Sigmoid colon (tissue), 6 donors: ENCODE measurements at regions not wholly inside any gene's neighbourhood (a gene's known extent, or its start where the extent isn't known, plus 50 kb on each side); places are given as distances from the start of the nearest gene placed in this dataset.

Source experiments
- DNase-seq: peaks from one replicate; pipeline ENCODE4 v3.0.0-alpha.2; 2019
- H3K27ac ChIP-seq, 4 donors: fragments of 200-600 bp; sonication (generic); one replicate each; pipeline ENCODE4 v1.5.1; 2016 to 2019; ENCODE audit warnings: mild to moderate bottlenecking in 1 of 4
- H3K27me3 ChIP-seq, 3 donors: fragments of 200-600 bp; sonication (generic); one replicate each; pipeline ENCODE4 v1.5.1; 2019; ENCODE audit warnings: mild to moderate bottlenecking in 1 of 3
- H3K36me3 ChIP-seq, 4 donors: fragments of 200-600 bp; sonication (generic); one replicate each; pipeline ENCODE4 v1.5.1; 2016 to 2019
- H3K4me1 ChIP-seq, 4 donors: fragments of 200-600 bp; sonication (generic); one replicate each; pipeline ENCODE4 v1.5.1; 2017 to 2019
- H3K4me3 ChIP-seq, 4 donors: fragments of 200-600 bp; sonication (generic); one replicate each; pipeline ENCODE4 v1.5.1; 2017 to 2019; ENCODE audit warnings: mild to moderate bottlenecking in 2 of 4, moderate library complexity in 1 of 4
- H3K9me3 ChIP-seq, 4 donors: fragments of 200-600 bp in 3 of 4; sonication (generic) in 3 of 4; one replicate each; pipeline versions ENCODE4 v1.5.1 to v1.6.1; 2013 to 2019
- CTCF ChIP-seq, 4 experiments: fragments of 450-650 bp in 3 of 4; fragments of 200-600 bp in 1 of 4; IDR thresholded peaks; one replicate each; pipeline ENCODE4 v1.5.1; 2016 to 2019; ENCODE audit warnings: antibody characterized with exemption in 4 of 4, mild to moderate bottlenecking in 3 of 4, moderate library complexity in 2 of 4
- EP300 ChIP-seq, 4 donors: sonication (generic); formaldehyde crosslinking; IDR thresholded peaks; one replicate each; pipeline ENCODE4 v1.6.1; 2017; ENCODE audit warnings: antibody characterized with exemption in 4 of 4
- POLR2A ChIP-seq, 2 donors: fragments of 450-650 bp; IDR thresholded peaks; one replicate each; pipeline ENCODE4 v1.6.1; 2016; ENCODE audit warnings: antibody characterized with exemption in 2 of 2, mild to moderate bottlenecking in 2 of 2, moderate library complexity in 2 of 2
- POLR2AphosphoS5 ChIP-seq, 4 donors: sonication (generic); formaldehyde crosslinking; IDR thresholded peaks; one replicate each; pipeline ENCODE4 v1.6.1; 2017; ENCODE audit warnings: antibody characterized with exemption in 4 of 4
- WGBS, 2 donors: extraction: QIAGEN DNeasy Blood & Tissue Kit; methylation state at CpG; one replicate each; pipeline ENCODE4 v1.1.7; 2013; 5-methylcytosine and 5-hydroxymethylcytosine counted together
- intact Hi-C: fragments of 100-400 bp; cut with DNase I; formaldehyde crosslinking; loops from one replicate; pipeline ENCODE4 v1.15.1; 2023
- donor health status: healthy with polysubstance abuse.
- donor health status: healthy.

- no peak for TF ChIP-seq POLR2A (IDR thresholded peaks at IDR 0.05)
- no peak for TF ChIP-seq EP300 (IDR thresholded peaks at IDR 0.05)
- TF ChIP-seq POLR2AphosphoS5 (IDR thresholded peaks at IDR 0.05): no peak
- TF ChIP-seq CTCF (IDR thresholded peaks at IDR 0.05): no peak
- Histone ChIP-seq H3K36me3 (no peaks in the 10 kb centered on the region), H3K9me3 (no peaks in the 10 kb centered on the region), H3K27me3 (no peaks in the 10 kb centered on the region), H3K4me3 (no peak overlapping the region), H3K4me1 (no peaks in the 10 kb centered on the region), H3K27ac (no peak overlapping the region)
- intact Hi-C loops: no loop called here
- WGBS, 2 donors: 88 to 92% methylated on average over 2 of the region's 2 CpGs
- no peak for DNase-seq
These were observed 183.0 kb upstream of the ZC3H15 start for GRCh38 chr2:186303091-186303490.

- DNase-seq: no peak
- TF ChIP-seq EP300 (IDR thresholded peaks at IDR 0.05): no peak
- TF ChIP-seq CTCF (IDR thresholded peaks at IDR 0.05): no peak
- TF ChIP-seq POLR2A (IDR thresholded peaks at IDR 0.05): no peak
- TF ChIP-seq POLR2AphosphoS5 (IDR thresholded peaks at IDR 0.05): no peak
- intact Hi-C loops: no loop called here
- no peaks in the 10 kb centered on the region for H3K9me3 ChIP-seq
- no peak overlapping the region for H3K27ac ChIP-seq
- no peak overlapping the region for H3K4me3 ChIP-seq
- no peaks in the 10 kb centered on the region for H3K4me1 ChIP-seq
- no peaks in the 10 kb centered on the region for H3K27me3 ChIP-seq
- H3K36me3 ChIP-seq: no peaks in the 10 kb centered on the region
These were observed 182.0 kb upstream of the ZC3H15 start for GRCh38 chr2:186304064-186304463.

- no peak for DNase-seq
- intact Hi-C loops: no loop called here
- no peak overlapping the region for H3K27ac ChIP-seq
- H3K27me3 ChIP-seq: no peaks in the 10 kb centered on the region
- TF ChIP-seq CTCF (IDR thresholded peaks at IDR 0.05): no peak
- H3K36me3 ChIP-seq: no peaks in the 10 kb centered on the region
- no peaks in the 10 kb centered on the region for H3K4me1 ChIP-seq
- peaks cover 0 to 3% (median 0%) of the 10 kb centered on the region in 4 donors for H3K9me3 ChIP-seq
- no peak overlapping the region for H3K4me3 ChIP-seq
These were observed 179.3 kb upstream of the ZC3H15 start for GRCh38 chr2:186306754-186307153.

- intact Hi-C loops: no loop called here
- DNase-seq: no peak
- Histone ChIP-seq H3K27ac (no peak overlapping the region), H3K4me3 (no peak overlapping the region), H3K36me3 (no peaks in the 10 kb centered on the region), H3K27me3 (no peaks in the 10 kb centered on the region), H3K9me3 (peaks cover 2 to 4% (median 3%) of the 10 kb centered on the region in 4 donors), H3K4me1 (no peaks in the 10 kb centered on the region)
- TF ChIP-seq CTCF (IDR thresholded peaks at IDR 0.05): no peak
- no peak for TF ChIP-seq EP300 (IDR thresholded peaks at IDR 0.05)
- TF ChIP-seq POLR2A (IDR thresholded peaks at IDR 0.05): no peak
- TF ChIP-seq POLR2AphosphoS5 (IDR thresholded peaks at IDR 0.05): no peak
These were observed 178.2 kb upstream of the ZC3H15 start for GRCh38 chr2:186307871-186308270.

- no peak overlapping the region for H3K27ac ChIP-seq
- intact Hi-C loops: no loop called here
- H3K4me1 ChIP-seq: no peaks in the 10 kb centered on the region
- H3K4me3 ChIP-seq: no peak overlapping the region
- WGBS, 2 donors: 68 to 73% methylated on average over 1 of the region's 1 CpG
- TF ChIP-seq EP300 (IDR thresholded peaks at IDR 0.05) (no peak), POLR2AphosphoS5 (IDR thresholded peaks at IDR 0.05) (no peak), CTCF (IDR thresholded peaks at IDR 0.05) (no peak), POLR2A (IDR thresholded peaks at IDR 0.05) (no peak)
- H3K36me3 ChIP-seq: no peaks in the 10 kb centered on the region
- peaks cover 3 to 7% (median 6%) of the 10 kb centered on the region in 4 donors for H3K9me3 ChIP-seq
- DNase-seq: no peak
- no peaks in the 10 kb centered on the region for H3K27me3 ChIP-seq
These were observed 177.7 kb upstream of the ZC3H15 start for GRCh38 chr2:186308347-186308746.
